Tibial artery (tissue), 4 donors: ENCODE measurements at regions not wholly inside any gene's neighbourhood (a gene's known extent, or its start where the extent isn't known, plus 50 kb on each side); places are given as distances from the start of the nearest gene placed in this dataset.

Experiments
- DNase-seq, 2 donors: peaks; one replicate each; pipeline ENCODE4 v3.0.0-alpha.2; 2019
- H3K27ac ChIP-seq, 2 donors: fragments of 200-600 bp; sonication (generic) in 1 of 2; 1 replicate in 1 of 2; 2 replicates in 1 of 2; pipeline ENCODE4 v1.5.1; 2018 to 2019; ENCODE audit warnings: mild to moderate bottlenecking in 1 of 2
- H3K27me3 ChIP-seq, 2 donors: fragments of 200-600 bp; sonication (generic) in 1 of 2; one replicate each; pipeline versions ENCODE4 v1.5.1 to v1.6.0; 2016 to 2019
- H3K36me3 ChIP-seq, 3 donors: fragments of 200-600 bp; sonication (generic) in 2 of 3; one replicate each; pipeline ENCODE4 v1.5.1; 2016 to 2019; ENCODE audit warnings: mild to moderate bottlenecking in 2 of 3
- H3K4me1 ChIP-seq, 4 donors: fragments of 200-600 bp; sonication (generic) in 2 of 4; 1 replicate in 3 of 4; 2 replicates in 1 of 4; pipeline ENCODE4 v1.5.1; 2016 to 2019
- H3K4me3 ChIP-seq, 2 donors: fragments of 200-600 bp; sonication (generic) in 1 of 2; 1 replicate in 1 of 2; 2 replicates in 1 of 2; pipeline ENCODE4 v1.5.1; 2018 to 2019; ENCODE audit warnings: mild to moderate bottlenecking in 2 of 2
- H3K9me3 ChIP-seq, 3 donors: fragments of 200-600 bp; sonication (generic) in 1 of 3; one replicate each; pipeline ENCODE4 v1.5.1; 2016 to 2019
- intact Hi-C: fragments of 100-400 bp; cut with DNase I; formaldehyde crosslinking; loops from one replicate; pipeline ENCODE4 v1.15.0; 2023; ENCODE audit warnings: low total_unique reads
- TF ChIP-seq, protein P1 (sequence below), 2 experiments: fragments of 200-600 bp in 1 of 2; fragments of 450-650 bp in 1 of 2; IDR thresholded peaks; one replicate each; pipeline ENCODE4 v1.5.1; 2017 to 2019; ENCODE audit warnings: antibody characterized with exemption in 2 of 2, mild to moderate bottlenecking in 1 of 2, moderate library complexity in 1 of 2

DNA sequence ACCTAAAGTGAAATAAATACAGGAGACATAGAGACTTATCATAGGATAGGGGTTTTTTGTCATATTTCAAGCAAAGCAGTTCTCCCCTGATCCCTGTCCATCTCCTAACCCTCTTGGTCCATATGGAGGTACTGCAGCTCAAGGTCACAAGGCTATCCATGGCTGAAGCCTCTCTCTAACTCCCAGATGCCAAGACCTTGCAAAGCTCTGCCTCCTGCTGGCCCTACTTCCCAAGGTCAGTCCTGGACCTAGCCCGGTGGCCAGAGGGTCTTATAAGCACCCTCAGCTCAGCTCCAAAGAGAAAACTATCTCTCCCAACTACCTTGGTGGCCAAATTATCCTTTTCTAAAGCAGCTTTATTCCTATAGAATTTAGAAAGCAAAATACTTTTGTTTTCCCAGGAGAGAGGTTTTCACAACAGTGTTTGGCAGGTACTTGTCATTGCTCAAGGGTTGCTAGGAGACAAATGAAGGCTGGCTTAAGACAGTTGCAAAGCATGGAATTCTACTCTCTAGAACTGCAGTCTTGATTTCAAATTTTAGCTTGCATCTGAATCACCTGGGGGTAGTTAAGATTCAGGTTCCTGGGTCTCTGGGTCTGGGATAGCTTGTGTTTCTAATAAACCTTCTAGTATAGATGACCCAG, 121.5 kb downstream of the XCL2 start:
- TF ChIP-seq, protein P1, sequence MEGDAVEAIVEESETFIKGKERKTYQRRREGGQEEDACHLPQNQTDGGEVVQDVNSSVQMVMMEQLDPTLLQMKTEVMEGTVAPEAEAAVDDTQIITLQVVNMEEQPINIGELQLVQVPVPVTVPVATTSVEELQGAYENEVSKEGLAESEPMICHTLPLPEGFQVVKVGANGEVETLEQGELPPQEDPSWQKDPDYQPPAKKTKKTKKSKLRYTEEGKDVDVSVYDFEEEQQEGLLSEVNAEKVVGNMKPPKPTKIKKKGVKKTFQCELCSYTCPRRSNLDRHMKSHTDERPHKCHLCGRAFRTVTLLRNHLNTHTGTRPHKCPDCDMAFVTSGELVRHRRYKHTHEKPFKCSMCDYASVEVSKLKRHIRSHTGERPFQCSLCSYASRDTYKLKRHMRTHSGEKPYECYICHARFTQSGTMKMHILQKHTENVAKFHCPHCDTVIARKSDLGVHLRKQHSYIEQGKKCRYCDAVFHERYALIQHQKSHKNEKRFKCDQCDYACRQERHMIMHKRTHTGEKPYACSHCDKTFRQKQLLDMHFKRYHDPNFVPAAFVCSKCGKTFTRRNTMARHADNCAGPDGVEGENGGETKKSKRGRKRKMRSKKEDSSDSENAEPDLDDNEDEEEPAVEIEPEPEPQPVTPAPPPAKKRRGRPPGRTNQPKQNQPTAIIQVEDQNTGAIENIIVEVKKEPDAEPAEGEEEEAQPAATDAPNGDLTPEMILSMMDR (IDR thresholded peaks at IDR 0.05), result no peak
- Histone ChIP-seq H3K9me3 (no peaks in the 10 kb centered on the region), H3K36me3 (no peaks in the 10 kb centered on the region), H3K27ac (no peak overlapping the region), H3K27me3 (no peaks in the 10 kb centered on the region), H3K4me1 (peaks cover 0 to 9% (median 9%) of the 10 kb centered on the region in 4 donors), H3K4me3 (no peak overlapping the region)
- intact Hi-C loops, result no loop called here
- no peak for DNase-seq

DNA sequence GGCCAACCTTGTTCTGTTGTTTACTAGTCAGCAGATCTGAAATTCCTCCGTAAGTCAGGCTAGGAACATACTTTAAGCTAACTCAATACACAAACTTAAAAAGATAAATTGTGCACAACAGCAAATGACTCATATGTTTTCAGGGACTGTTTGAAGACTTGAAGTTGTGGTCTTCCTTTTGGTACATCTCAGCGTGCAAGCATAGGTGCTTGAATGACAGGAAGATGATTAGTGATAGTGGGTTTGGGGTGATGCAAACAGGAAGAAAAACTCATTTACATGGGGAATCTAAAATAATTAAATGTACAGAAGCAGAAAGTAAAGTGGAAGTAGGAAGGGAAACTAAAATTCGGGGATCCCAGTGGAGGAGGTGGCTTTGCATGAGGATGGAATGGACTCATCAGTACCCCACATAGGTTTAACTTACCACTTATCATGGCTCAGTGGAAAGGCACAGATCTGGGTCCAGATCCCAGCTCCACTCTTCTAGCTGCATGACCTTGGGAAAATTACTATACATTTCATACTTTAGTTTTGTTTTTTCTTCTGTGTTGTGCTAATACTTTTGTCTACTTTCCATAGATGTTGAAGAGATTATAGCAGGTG, 122.3 kb downstream of the XCL2 start:
- Histone ChIP-seq H3K36me3 (no peaks in the 10 kb centered on the region), H3K27me3 (no peaks in the 10 kb centered on the region), H3K27ac (no peak overlapping the region), H3K4me1 (peaks cover 0 to under 1% (median under 1%) of the 10 kb centered on the region in 4 donors), H3K9me3 (no peaks in the 10 kb centered on the region), H3K4me3 (no peak overlapping the region)
- TF ChIP-seq, protein P1 (IDR thresholded peaks at IDR 0.05), result no peak
- no peak for DNase-seq
- intact Hi-C loops, result no loop called here

DNA sequence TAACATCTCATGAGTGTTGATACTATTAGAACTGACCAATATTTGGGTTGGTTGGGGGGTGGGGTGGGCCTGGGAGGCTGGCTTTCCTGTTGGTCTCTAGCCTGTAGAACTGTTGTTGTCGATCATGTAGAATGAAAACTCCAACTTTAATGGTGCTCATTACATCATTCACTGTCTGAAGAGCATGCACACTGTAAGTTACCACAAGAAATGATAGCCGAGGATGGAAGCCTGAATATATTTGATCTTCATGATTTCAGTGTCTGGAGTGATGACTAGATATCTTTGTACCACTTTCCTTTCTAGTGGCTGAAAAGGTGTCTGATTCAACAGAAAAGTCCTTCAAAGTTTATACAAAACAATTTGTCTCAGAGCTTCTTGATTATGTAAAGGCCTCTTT, 123.6 kb downstream of the XCL2 start:
- Histone ChIP-seq H3K4me1 (no peaks in the 10 kb centered on the region), H3K36me3 (no peaks in the 10 kb centered on the region), H3K9me3 (no peaks in the 10 kb centered on the region), H3K4me3 (no peak overlapping the region), H3K27ac (no peak overlapping the region), H3K27me3 (no peaks in the 10 kb centered on the region)
- intact Hi-C loops, result no loop called here
- TF ChIP-seq, protein P1 (IDR thresholded peaks at IDR 0.05), result no peak
- no peak for DNase-seq

DNA sequence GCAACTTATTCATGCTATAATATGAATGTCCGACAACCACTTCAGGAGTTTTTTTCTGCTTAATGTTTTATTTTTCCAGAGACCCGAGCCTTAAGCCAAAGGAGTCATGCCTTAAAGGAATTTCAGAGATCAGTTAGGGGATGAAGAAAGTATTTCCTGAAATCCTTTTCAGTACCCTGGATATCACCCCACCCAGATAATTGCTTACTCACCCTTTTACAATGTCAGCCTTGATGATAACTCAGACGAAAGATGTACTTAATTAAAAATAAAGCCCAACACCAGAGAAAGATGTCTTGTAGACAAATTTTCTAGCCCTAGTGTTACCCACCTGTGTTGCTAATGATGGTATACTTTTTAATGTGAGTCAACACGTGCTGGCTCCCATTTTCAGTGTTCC, 124.1 kb downstream of the XCL2 start:
- no peak overlapping the region for H3K4me3 ChIP-seq
- no peaks in the 10 kb centered on the region for H3K27me3 ChIP-seq
- TF ChIP-seq, protein P1 (IDR thresholded peaks at IDR 0.05), result no peak
- no peaks in the 10 kb centered on the region for H3K4me1 ChIP-seq
- H3K27ac ChIP-seq, result no peak overlapping the region
- intact Hi-C loops, result no loop called here
- H3K9me3 ChIP-seq, result no peaks in the 10 kb centered on the region
- H3K36me3 ChIP-seq, result no peaks in the 10 kb centered on the region
- no peak for DNase-seq

DNA sequence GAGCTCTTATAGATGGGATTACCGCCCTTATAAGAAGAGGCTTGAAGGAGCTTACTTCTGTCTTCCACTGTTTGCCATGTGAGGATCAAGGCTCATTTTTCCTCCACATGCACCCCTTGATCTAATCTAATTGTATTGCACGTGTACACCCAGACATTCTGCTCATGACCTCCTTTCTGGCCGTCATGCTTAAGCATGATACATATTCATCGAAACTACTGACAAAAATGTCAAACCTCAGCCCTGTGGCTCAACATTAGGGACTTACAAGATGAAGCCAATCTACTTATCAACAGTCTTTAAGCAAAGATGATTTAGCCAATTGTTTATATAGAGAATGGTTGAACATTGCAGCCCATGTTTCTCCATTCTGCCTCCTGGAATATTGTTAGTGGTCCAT, 127.6 kb downstream of the XCL2 start:
- TF ChIP-seq, protein P1 (IDR thresholded peaks at IDR 0.05), result no peak
- Histone ChIP-seq H3K9me3 (no peaks in the 10 kb centered on the region), H3K36me3 (no peaks in the 10 kb centered on the region), H3K4me3 (no peak overlapping the region), H3K4me1 (no peaks in the 10 kb centered on the region), H3K27me3 (no peaks in the 10 kb centered on the region), H3K27ac (no peak overlapping the region)
- no peak for DNase-seq
- intact Hi-C loops, result no loop called here
